Stimulated activated CD8-positive, alpha-beta memory T cell treated with anti-CD3 and anti-CD28 coated beads, Interleukin-15, amount 100 ng/mL, for 48 hours (primary cell): ENCODE measurements at regions not wholly inside any gene's neighbourhood (a gene's known extent, or its start where the extent isn't known, plus 50 kb on each side); places are given as distances from the start of the nearest gene placed in this dataset.

Experiments used
- DNase-seq, 2 donors: peaks; one replicate each; pipeline ENCODE4 v3.0.0-alpha.2; 2020; ENCODE audit warnings: low read depth in 2 of 2

GRCh38 chr1:83725735-83726360, 273.1 kb downstream of the TTLL7 start:
- DNase-seq: no peak

GRCh38 chr1:83718338-83718737, 280.6 kb downstream of the TTLL7 start:
- DNase-seq: no peak

GRCh38 chr1:83717785-83718184, 281.1 kb downstream of the TTLL7 start:
- DNase-seq: no peak

GRCh38 chr1:83716641-83717040, 282.3 kb downstream of the TTLL7 start:
- no peak for DNase-seq

- no peak for DNase-seq
These were observed 283.4 kb downstream of the TTLL7 start for GRCh38 chr1:83715550-83715949.

- DNase-seq: no peak
These were observed 289.3 kb downstream of the TTLL7 start for GRCh38 chr1:83709662-83710061.

- DNase-seq: no peak
These were observed 292.5 kb downstream of the TTLL7 start for GRCh38 chr1:83706354-83706938.

GRCh38 chr1:83705091-83705490, 293.8 kb downstream of the TTLL7 start:
- DNase-seq: no peak

- no peak for DNase-seq
These were observed 294.6 kb downstream of the TTLL7 start for GRCh38 chr1:83704350-83704749.

- DNase-seq: no peak
These were observed 296.6 kb downstream of the TTLL7 start for GRCh38 chr1:83702356-83702755.

- no peak for DNase-seq
These were observed 297.6 kb downstream of the TTLL7 start for GRCh38 chr1:83701355-83701754.

GRCh38 chr1:83698644-83699043, 300.3 kb downstream of the TTLL7 start:
- DNase-seq: no peak

GRCh38 chr1:83697961-83698360, 301.0 kb downstream of the TTLL7 start:
- DNase-seq: no peak

- DNase-seq: no peak
These were observed 301.7 kb downstream of the TTLL7 start for GRCh38 chr1:83697220-83697619.

GRCh38 chr1:83694449-83694848, 304.5 kb downstream of the TTLL7 start:
- DNase-seq: no peak

GRCh38 chr1:83693427-83694126, 305.4 kb downstream of the TTLL7 start:
- no peak for DNase-seq

GRCh38 chr1:83692524-83693381, 306.2 kb downstream of the TTLL7 start:
- peak in 1 of 2 donors; percentile 3 for DNase-seq

- DNase-seq: no peak
These were observed 306.9 kb downstream of the TTLL7 start for GRCh38 chr1:83691953-83692500.

GRCh38 chr1:83689921-83690868, 308.7 kb downstream of the TTLL7 start:
- no peak for DNase-seq

GRCh38 chr1:83682132-83682531, 316.8 kb downstream of the TTLL7 start:
- DNase-seq: no peak

- no peak for DNase-seq
These were observed 322.8 kb downstream of the TTLL7 start for GRCh38 chr1:83676106-83676505.
